Endothelial cell of umbilical vein (primary cell): ENCODE measurements at regions not wholly inside any gene's neighbourhood (a gene's known extent, or its start where the extent isn't known, plus 50 kb on each side); places are given as distances from the start of the nearest gene placed in this dataset.

Source experiments
- BruUV-seq: library from RNA; stranded (reverse); fragments of 400-500 nt; replicated peaks from 2 replicates; lab custom pipeline; 2021; lab: Mats Ljungman, UMichigan
- CTCF ChIA-PET: fragments of 300-600, 350-600 bp; sonication (Branson Sonifier 250); formaldehyde crosslinking; loops from one replicate; lab custom pipeline; 2021; ENCODE audit warnings: antibody characterized with exemption, inconsistent platforms; lab: Charles Lee
- POLR2A ChIA-PET: fragments of 300-600, 350-600 bp; sonication (Branson Sonifier 250); formaldehyde crosslinking; loops from one replicate; lab custom pipeline; 2021; ENCODE audit warnings: antibody characterized with exemption, inconsistent platforms; lab: Charles Lee
- DNase-seq: peaks from one replicate; pipeline ENCODE4 v3.0.0-alpha.2; 2011; ENCODE audit warnings: low read depth, low spot score
- FAIRE-seq: peaks from 2 replicates; lab custom pipeline; 2011; peaks lifted over from hg19 to GRCh38; lab: Jason Lieb, UNC
- H2AFZ ChIP-seq: 2 replicates; pipeline ENCODE4 v1.6.0; 2012; ENCODE audit warnings: low read depth, low read length, control low read depth, inconsistent platforms
- H3K27ac ChIP-seq: 2 replicates; pipeline ENCODE4 v1.5.1; 2011; ENCODE audit warnings: low read depth, mild to moderate bottlenecking, control low read depth, low read length, moderate library complexity; ENCODE audit not compliant: insufficient read depth
- H3K27me3 ChIP-seq, 2 experiments: 2 replicates each; pipeline versions ENCODE4 v1.6.0 to v1.6.1; 2011; ENCODE audit warnings: low read length in 2 of 2, mixed read lengths in 1 of 2; ENCODE audit not compliant: control insufficient read depth in 2 of 2, insufficient read depth in 2 of 2
- H3K36me3 ChIP-seq, 2 experiments: 2 replicates in 1 of 2; 3 replicates in 1 of 2; pipeline ENCODE4 v1.5.1; 2011; ENCODE audit warnings: low read length in 2 of 2, mild to moderate bottlenecking in 1 of 2, moderate library complexity in 1 of 2; ENCODE audit not compliant: control insufficient read depth in 2 of 2, insufficient read depth in 2 of 2; ENCODE audit errors: extremely low read depth in 1 of 2
- H3K4me1 ChIP-seq: 3 replicates; pipeline ENCODE4 v1.5.1; 2011; ENCODE audit warnings: mild to moderate bottlenecking, low read length; ENCODE audit not compliant: control insufficient read depth, insufficient read depth; ENCODE audit errors: extremely low read depth
- H3K4me2 ChIP-seq: 2 replicates; pipeline ENCODE4 v1.6.1; 2011; ENCODE audit warnings: low read length, control low read depth, mixed read lengths; ENCODE audit not compliant: insufficient read depth
- H3K4me3 ChIP-seq, 3 experiments: fragments of 200-600 bp in 1 of 3; sonication (generic), shearing (Covaris generic) in 1 of 3; replicated peaks in 1 of 3; 2 replicates each; pipeline ENCODE4 v1.5.1; 2011 to 2016; ENCODE audit warnings: control low read depth in 3 of 3, low read length in 3 of 3, mild to moderate bottlenecking in 2 of 3, inconsistent platforms in 1 of 3, low read depth in 1 of 3, moderate library complexity in 1 of 3; ENCODE audit not compliant: insufficient read depth in 1 of 3
- H3K79me2 ChIP-seq: 2 replicates; pipeline ENCODE4 v1.6.0; 2012; ENCODE audit warnings: low read length, inconsistent platforms; ENCODE audit not compliant: control insufficient read depth, insufficient read depth
- H3K9ac ChIP-seq: replicated peaks from 2 replicates; pipeline ENCODE3; 2011; ENCODE audit warnings: low read length, control low read depth; ENCODE audit not compliant: insufficient read depth; ENCODE audit errors: extremely low read depth
- H3K9me1 ChIP-seq: replicated peaks from 3 replicates; pipeline ENCODE4 v1.6.0; 2011; ENCODE audit warnings: mild to moderate bottlenecking, low read length; ENCODE audit not compliant: control insufficient read depth, insufficient read depth; ENCODE audit errors: extremely low read depth
- H3K9me3 ChIP-seq: replicated peaks from 2 replicates; pipeline ENCODE4 v1.5.1; 2012; ENCODE audit warnings: low read length, inconsistent platforms; ENCODE audit not compliant: control insufficient read depth, insufficient read depth
- H4K20me1 ChIP-seq: replicated peaks from 2 replicates; pipeline ENCODE3; 2011; ENCODE audit warnings: mild to moderate bottlenecking, low read length; ENCODE audit not compliant: control insufficient read depth, insufficient read depth; ENCODE audit errors: extremely low read depth
- EZH2 ChIP-seq: IDR thresholded peaks from 2 replicates; pipeline ENCODE4 v1.6.1; 2012; ENCODE audit warnings: borderline replicate concordance, low read depth, mild to moderate bottlenecking, moderate library complexity, low read length, inconsistent platforms; ENCODE audit not compliant: severe bottlenecking
- FOS ChIP-seq: IDR thresholded peaks from 2 replicates; pipeline ENCODE4 v1.6.1; 2011; ENCODE audit warnings: mild to moderate bottlenecking, low read length, moderate library complexity, borderline replicate concordance; ENCODE audit not compliant: insufficient read depth
- GATA2 ChIP-seq: IDR thresholded peaks from 2 replicates; pipeline ENCODE4 v1.7.0; 2011; ENCODE audit warnings: low read depth, mild to moderate bottlenecking, moderate library complexity, mixed read lengths, low read length; ENCODE audit not compliant: insufficient read length, insufficient read depth
- JUN ChIP-seq: IDR thresholded peaks from 2 replicates; pipeline ENCODE4 v1.6.1; 2011; ENCODE audit warnings: borderline replicate concordance, low read depth; ENCODE audit not compliant: insufficient read length, insufficient read depth
- MYC ChIP-seq: IDR thresholded peaks from one replicate; pipeline ENCODE4 v1.6.1; 2011; ENCODE audit warnings: mild to moderate bottlenecking, low read depth, low read length
- POLR2A ChIP-seq: IDR thresholded peaks from 2 replicates; pipeline ENCODE4 v1.6.1; 2012; ENCODE audit warnings: low read depth, mild to moderate bottlenecking, control low read depth, low read length
- POLR2AphosphoS5 ChIP-seq: IDR thresholded peaks from 2 replicates; pipeline ENCODE4 v1.6.1; 2012; ENCODE audit warnings: low read depth, mild to moderate bottlenecking, control low read depth, low read length, moderate library complexity; ENCODE audit not compliant: insufficient read depth
- dilution Hi-C: fragments of 300-500 bp; cut with MboI; formaldehyde crosslinking; loops from one replicate; pipeline ENCODE4 v1.15.0; 2019; ENCODE audit warnings: low sequenced_read_pairs; ENCODE audit not compliant: extremely low pct_ligation_motif_present
- intact Hi-C: fragments of 100-400 bp; cut with micrococcal nuclease; formaldehyde crosslinking; loops from one replicate; pipeline ENCODE4 v1.10.0; 2022
- TF ChIP-seq, protein P1 (sequence below): IDR thresholded peaks from 2 replicates; pipeline ENCODE4 v1.6.1; 2011; ENCODE audit not compliant: insufficient read depth, insufficient read length
- TF ChIP-seq, protein P2 (sequence below), 2 donors: IDR thresholded peaks; 1 replicate in 1 of 2; 2 replicates in 1 of 2; pipeline ENCODE4 v1.5.1; 2011; ENCODE audit warnings: low read length in 2 of 2, mild to moderate bottlenecking in 2 of 2, moderate library complexity in 2 of 2, control low read depth in 1 of 2, inconsistent platforms in 1 of 2, low read depth in 1 of 2; ENCODE audit not compliant: insufficient read depth in 1 of 2; ENCODE audit errors: extremely low read depth in 1 of 2

DNA sequence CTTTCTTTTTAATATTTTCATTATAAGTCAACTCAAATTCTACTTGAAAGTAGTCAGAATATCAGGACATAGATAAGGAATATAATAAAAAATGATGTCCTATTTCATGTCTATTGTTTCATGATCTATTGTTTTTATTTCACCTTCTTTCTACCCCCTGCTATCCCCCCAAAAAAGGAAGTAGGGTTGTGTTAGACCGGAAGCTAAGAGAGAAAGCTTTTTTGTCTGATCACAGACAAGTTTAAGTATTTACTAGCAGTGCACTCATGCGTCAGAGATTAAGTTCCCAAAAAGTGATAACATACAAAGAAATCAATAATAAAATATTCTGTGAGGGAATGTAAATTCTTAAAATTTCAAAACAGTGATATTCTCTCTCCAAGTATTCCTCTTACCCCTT is 447.1 kb upstream of the CNTNAP5 start:
- no peaks in the 10 kb centered on the region for H3K9me1 ChIP-seq
- intact Hi-C loops (no loop called here), dilution Hi-C loops (no loop called here)
- TF ChIP-seq POLR2AphosphoS5: no peak
- no peak for TF ChIP-seq MYC
- TF ChIP-seq FOS: no peak
- no peak for TF ChIP-seq POLR2A
- TF ChIP-seq, protein P1, sequence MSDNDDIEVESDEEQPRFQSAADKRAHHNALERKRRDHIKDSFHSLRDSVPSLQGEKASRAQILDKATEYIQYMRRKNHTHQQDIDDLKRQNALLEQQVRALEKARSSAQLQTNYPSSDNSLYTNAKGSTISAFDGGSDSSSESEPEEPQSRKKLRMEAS: no peak
- no peak for TF ChIP-seq JUN
- TF ChIP-seq, protein P2, sequence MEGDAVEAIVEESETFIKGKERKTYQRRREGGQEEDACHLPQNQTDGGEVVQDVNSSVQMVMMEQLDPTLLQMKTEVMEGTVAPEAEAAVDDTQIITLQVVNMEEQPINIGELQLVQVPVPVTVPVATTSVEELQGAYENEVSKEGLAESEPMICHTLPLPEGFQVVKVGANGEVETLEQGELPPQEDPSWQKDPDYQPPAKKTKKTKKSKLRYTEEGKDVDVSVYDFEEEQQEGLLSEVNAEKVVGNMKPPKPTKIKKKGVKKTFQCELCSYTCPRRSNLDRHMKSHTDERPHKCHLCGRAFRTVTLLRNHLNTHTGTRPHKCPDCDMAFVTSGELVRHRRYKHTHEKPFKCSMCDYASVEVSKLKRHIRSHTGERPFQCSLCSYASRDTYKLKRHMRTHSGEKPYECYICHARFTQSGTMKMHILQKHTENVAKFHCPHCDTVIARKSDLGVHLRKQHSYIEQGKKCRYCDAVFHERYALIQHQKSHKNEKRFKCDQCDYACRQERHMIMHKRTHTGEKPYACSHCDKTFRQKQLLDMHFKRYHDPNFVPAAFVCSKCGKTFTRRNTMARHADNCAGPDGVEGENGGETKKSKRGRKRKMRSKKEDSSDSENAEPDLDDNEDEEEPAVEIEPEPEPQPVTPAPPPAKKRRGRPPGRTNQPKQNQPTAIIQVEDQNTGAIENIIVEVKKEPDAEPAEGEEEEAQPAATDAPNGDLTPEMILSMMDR (IDR thresholded peaks at IDR 0.05; ENCODE audit: extremely low read depth in 1 of 2, insufficient read depth in 1 of 2, low read depth in 1 of 2, low read length in 2 of 2): no peak
- TF ChIP-seq GATA2: no peak
- no peak for TF ChIP-seq EZH2
- H3K4me1 ChIP-seq: no peaks in the 10 kb centered on the region
- no peaks in the 10 kb centered on the region for H4K20me1 ChIP-seq
- H3K27me3 ChIP-seq: no peaks in the 10 kb centered on the region
- no peaks in the 10 kb centered on the region for H3K79me2 ChIP-seq
- BruUV-seq: no TSS peak
- peaks cover 3% of the 10 kb centered on the region for H3K9me3 ChIP-seq
- CTCF ChIA-PET: no interaction called here
- DNase-seq (no peak), FAIRE-seq (no peak)
- H3K4me3 ChIP-seq: no peak overlapping the region
- no peak overlapping the region for H2AFZ ChIP-seq
- no peak overlapping the region for H3K9ac ChIP-seq
- no peaks in the 10 kb centered on the region for H3K36me3 ChIP-seq
- no peak overlapping the region for H3K27ac ChIP-seq
- H3K4me2 ChIP-seq: no peak overlapping the region
- POLR2A ChIA-PET: no interaction called here
